OCI-LY7 (cell line): ENCODE measurements at regions not wholly inside any gene's neighbourhood (a gene's known extent, or its start where the extent isn't known, plus 50 kb on each side); places are given as distances from the start of the nearest gene placed in this dataset.

Source experiments
- BruUV-seq: library from RNA; stranded (reverse); fragments of 400-500 nt; replicated peaks from 2 replicates; lab custom pipeline; 2021; lab: Mats Ljungman, UMichigan
- CTCF ChIA-PET: fragments of 300-600 bp; sonication (Branson Sonifier 250); formaldehyde crosslinking; loops from one replicate; lab custom pipeline; 2022; ENCODE audit warnings: antibody characterized with exemption; ENCODE audit not compliant: unreplicated experiment; lab: Charles Lee
- POLR2A ChIA-PET: fragments of 300-600 bp; sonication (Branson Sonifier 250); formaldehyde crosslinking; loops from one replicate; lab custom pipeline; 2022; ENCODE audit warnings: antibody characterized with exemption; lab: Charles Lee
- DNase-seq: peaks from one replicate; pipeline ENCODE4 v3.0.0-alpha.2; 2015; ENCODE audit warnings: low spot score
- H2AFZ ChIP-seq: fragments of 200-600 bp; sonication (generic), shearing (Covaris generic); 2 replicates; pipeline ENCODE4 v1.6.1; 2014; ENCODE audit warnings: mild to moderate bottlenecking, antibody characterized with exemption, low read length, moderate library complexity
- H3K27ac ChIP-seq: fragments of 200-600 bp; sonication (generic); 2 replicates; pipeline ENCODE4 v1.5.1; 2014; ENCODE audit warnings: mixed run types, low read depth, mild to moderate bottlenecking, moderate library complexity, low read length, inconsistent platforms; ENCODE audit not compliant: poor library complexity, severe bottlenecking
- H3K36me3 ChIP-seq: fragments of 200-600 bp; sonication (generic); 2 replicates; pipeline ENCODE4 v1.6.1; 2014; ENCODE audit warnings: mild to moderate bottlenecking, antibody characterized with exemption, low read length, moderate library complexity, mixed read lengths; ENCODE audit not compliant: insufficient read depth
- H3K4me1 ChIP-seq: fragments of 200-600 bp; sonication (generic); 2 replicates; pipeline ENCODE4 v1.5.1; 2014; ENCODE audit warnings: mild to moderate bottlenecking, low read length; ENCODE audit not compliant: insufficient read depth, poor library complexity, severe bottlenecking
- H3K4me2 ChIP-seq: fragments of 200-600 bp; sonication (generic); 2 replicates; pipeline ENCODE4 v1.6.1; 2014; ENCODE audit warnings: mild to moderate bottlenecking, low read length
- H3K4me3 ChIP-seq: fragments of 200-600 bp; sonication (generic); 2 replicates; pipeline ENCODE4 v1.5.1; 2014; ENCODE audit warnings: mild to moderate bottlenecking, low read depth, low read length; ENCODE audit not compliant: poor library complexity, severe bottlenecking
- H3K79me2 ChIP-seq: fragments of 200-600 bp; sonication (generic); 2 replicates; pipeline ENCODE4 v1.6.1; 2016; ENCODE audit warnings: low read depth, mild to moderate bottlenecking, low read length, moderate library complexity, mixed read lengths; ENCODE audit not compliant: insufficient read depth
- H3K9me2 ChIP-seq: fragments of 200-600 bp; sonication (generic); 2 replicates; pipeline ENCODE4 v1.6.1; 2016; ENCODE audit warnings: mild to moderate bottlenecking, low read length, mixed read lengths; ENCODE audit not compliant: insufficient read depth
- H3K9me3 ChIP-seq: fragments of 200-600 bp; sonication (generic); 2 replicates; pipeline ENCODE4 v1.6.1; 2014; ENCODE audit warnings: mild to moderate bottlenecking, mixed run types, low read length, mixed read lengths
- H4K20me1 ChIP-seq: fragments of 200-600 bp; sonication (generic); 2 replicates; pipeline ENCODE4 v1.6.1; 2014; ENCODE audit warnings: mild to moderate bottlenecking, antibody characterized with exemption, low read length, moderate library complexity, mixed read lengths; ENCODE audit not compliant: insufficient read depth
- CTCF ChIP-seq: fragments of 200-600 bp; sonication (generic); conservative IDR thresholded peaks from 2 replicates; pipeline ENCODE4 v1.5.1; 2014; ENCODE audit warnings: mild to moderate bottlenecking, antibody characterized with exemption, low read length, moderate library complexity, mixed read lengths
- EZH2phosphoT487 ChIP-seq: fragments of 200-600 bp; sonication (generic); IDR thresholded peaks from 2 replicates; pipeline ENCODE4 v1.6.1; 2018; ENCODE audit warnings: low read depth, borderline replicate concordance, mild to moderate bottlenecking, mixed run types, antibody characterized with exemption, low read length, moderate library complexity, mixed read lengths
- intact Hi-C: fragments of 100-400 bp; cut with micrococcal nuclease; formaldehyde crosslinking; loops from one replicate; pipeline ENCODE4 v1.10.0; 2022; ENCODE audit not compliant: unreplicated experiment

DNA sequence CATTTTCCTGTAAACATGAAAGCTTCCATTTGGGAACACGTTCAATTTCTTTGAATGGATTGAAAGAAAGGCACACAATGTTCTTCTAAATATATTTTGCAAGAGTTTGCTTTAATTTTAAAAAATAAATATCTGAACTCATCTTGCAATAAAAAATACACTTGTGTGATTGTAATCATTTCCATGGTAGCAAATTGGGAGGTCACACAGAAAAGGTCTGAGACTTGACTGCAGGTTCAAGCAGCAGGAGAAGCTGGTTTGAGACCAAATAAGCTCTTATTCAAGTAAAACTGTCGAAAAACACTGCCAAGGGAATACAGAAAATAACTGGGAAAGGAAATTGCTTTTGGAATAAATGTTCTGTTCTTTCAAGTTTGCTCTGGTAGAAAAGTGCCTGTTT, 498.9 kb downstream of the ADGRL2 start:
- no peaks in the 10 kb centered on the region for H3K36me3 ChIP-seq
- H3K4me1 ChIP-seq: no peaks in the 10 kb centered on the region
- no peaks in the 10 kb centered on the region for H3K9me3 ChIP-seq
- no peaks in the 10 kb centered on the region for H4K20me1 ChIP-seq
- ChIA-PET POLR2A (no interaction called here), CTCF (no interaction called here)
- TF ChIP-seq CTCF: no peak
- TF ChIP-seq EZH2phosphoT487: no peak
- no peak overlapping the region for H2AFZ ChIP-seq
- intact Hi-C loops: no loop called here
- no peaks in the 10 kb centered on the region for H3K79me2 ChIP-seq
- no TSS peak for BruUV-seq
- H3K27ac ChIP-seq: no peak overlapping the region
- no peak overlapping the region for H3K4me3 ChIP-seq
- H3K9me2 ChIP-seq: no peaks in the 10 kb centered on the region
- DNase-seq: no peak
- no peak overlapping the region for H3K4me2 ChIP-seq

- no TSS peak for BruUV-seq
- CTCF ChIA-PET: no interaction called here
- POLR2A ChIA-PET: no interaction called here
- Histone ChIP-seq H4K20me1 (no peaks in the 10 kb centered on the region), H3K4me2 (no peak overlapping the region), H3K4me3 (no peak overlapping the region), H3K79me2 (no peaks in the 10 kb centered on the region), H3K9me2 (no peaks in the 10 kb centered on the region), H3K4me1 (no peaks in the 10 kb centered on the region), H3K36me3 (no peaks in the 10 kb centered on the region), H2AFZ (no peak overlapping the region), H3K27ac (no peak overlapping the region), H3K9me3 (no peaks in the 10 kb centered on the region)
- DNase-seq: no peak
- intact Hi-C loops: no loop called here
- TF ChIP-seq EZH2phosphoT487: no peak
- TF ChIP-seq CTCF: no peak
These were observed 498.3 kb downstream of the ADGRL2 start for GRCh38 chr1:82299056-82299455.

- Histone ChIP-seq H3K4me1 (no peaks in the 10 kb centered on the region), H3K4me3 (no peak overlapping the region), H3K9me2 (no peaks in the 10 kb centered on the region), H3K36me3 (no peaks in the 10 kb centered on the region), H4K20me1 (no peaks in the 10 kb centered on the region), H3K79me2 (no peaks in the 10 kb centered on the region), H3K9me3 (no peaks in the 10 kb centered on the region), H3K27ac (no peak overlapping the region), H2AFZ (no peak overlapping the region), H3K4me2 (no peak overlapping the region)
- ChIA-PET POLR2A (interaction anchor here (1.5 kb wide), 1 partner anchor 39 kb away, joined by 4 read pairs; no protein-coding TSS in a partner anchor), CTCF (no interaction called here)
- no TSS peak for BruUV-seq
- no peak for DNase-seq
- TF ChIP-seq EZH2phosphoT487 (no peak), CTCF (no peak)
- intact Hi-C loops: no loop called here
These were observed 496.6 kb downstream of the ADGRL2 start for GRCh38 chr1:82297139-82297896.
